C4-2B (cell line): ENCODE measurements at regions not wholly inside any gene's neighbourhood (a gene's known extent, or its start where the extent isn't known, plus 50 kb on each side); places are given as distances from the start of the nearest gene placed in this dataset.

ENCODE experiments used
- CTCF ChIP-seq: fragments of 450-650 bp; conservative IDR thresholded peaks from 2 replicates; pipeline ENCODE4 v1.5.1; 2017; ENCODE audit warnings: mild to moderate bottlenecking
- ZFX ChIP-seq: fragments of 450-650 bp; IDR thresholded peaks from 2 replicates; pipeline ENCODE4 v1.6.1; 2017

GRCh38 chr11:100563541-100564280 is 123.4 kb upstream of the ARHGAP42 start:
- TF ChIP-seq CTCF, result no peak
- TF ChIP-seq ZFX, result no peak
